GM19438 (cell line): ENCODE measurements at regions not wholly inside any gene's neighbourhood (a gene's known extent, or its start where the extent isn't known, plus 50 kb on each side); places are given as distances from the start of the nearest gene placed in this dataset.
"Not testable (repeated sequence)": the region's sequence is repeated elsewhere in the genome, so short reads cannot be mapped to it uniquely, and the experiment has no call there.

Experiments
- ATAC-seq: cut with Tn5 transposase; IDR thresholded peaks from one replicate; pipeline ENCODE4 v1.9.1; 2021; ENCODE audit warnings: low read depth; ENCODE audit not compliant: unreplicated experiment

GRCh38 chr6:92011681-92012245 is 1407.6 kb downstream of the EPHA7 start:
- ATAC-seq = no peak

GRCh38 chr6:92008757-92009502 is 1410.4 kb downstream of the EPHA7 start:
- ATAC-seq = no peak

- ATAC-seq = no peak
Observed at GRCh38 chr6:92000112-92000511, 1413.2 kb upstream of the MAP3K7 start.

DNA sequence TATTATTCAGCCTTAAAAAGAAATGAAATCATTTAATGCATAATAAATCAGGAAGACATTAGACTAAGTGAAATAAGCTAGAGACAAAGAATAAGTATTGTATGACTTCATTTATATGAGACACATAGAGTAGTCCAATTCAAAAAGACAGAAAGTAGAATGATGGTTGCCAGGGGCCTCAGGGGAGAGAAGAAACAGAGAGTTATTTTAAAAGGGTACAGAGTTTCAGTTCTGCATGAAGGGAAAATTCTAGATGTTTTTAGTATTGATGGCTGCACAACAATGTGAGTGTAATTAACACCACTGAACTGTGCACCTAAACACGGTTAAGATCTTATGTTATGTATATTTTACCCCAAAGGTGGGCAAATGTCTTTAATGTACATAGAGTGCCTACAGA is 1407.9 kb upstream of the MAP3K7 start:
- ATAC-seq = no peak

- ATAC-seq = no peak
Observed at GRCh38 chr6:91982559-91982958, 1395.7 kb upstream of the MAP3K7 start.

DNA sequence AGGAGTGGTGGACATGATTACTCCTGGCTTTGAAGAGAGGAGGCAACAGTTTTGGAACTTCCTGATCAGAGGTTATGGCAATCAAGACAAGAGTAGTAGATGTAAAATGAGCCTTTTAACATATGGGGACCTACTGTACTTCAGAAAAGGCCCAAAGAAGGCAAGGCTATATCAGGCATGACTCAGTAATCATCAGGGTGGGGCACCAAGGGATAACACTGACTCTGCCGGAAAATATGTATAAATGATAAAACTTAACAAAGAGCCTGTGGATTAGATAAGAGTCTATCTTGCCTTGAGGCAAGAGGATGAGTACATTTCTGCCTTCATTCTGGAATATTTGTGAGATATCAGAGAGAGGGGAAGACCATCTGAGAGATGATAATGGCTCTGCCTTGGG is 1389.9 kb upstream of the MAP3K7 start:
- no peak for ATAC-seq

- ATAC-seq = no peak
Observed at GRCh38 chr6:91970700-91971099, 1383.8 kb upstream of the MAP3K7 start.

GRCh38 chr6:91965872-91966271 is 1379.0 kb upstream of the MAP3K7 start:
- ATAC-seq = no peak

DNA sequence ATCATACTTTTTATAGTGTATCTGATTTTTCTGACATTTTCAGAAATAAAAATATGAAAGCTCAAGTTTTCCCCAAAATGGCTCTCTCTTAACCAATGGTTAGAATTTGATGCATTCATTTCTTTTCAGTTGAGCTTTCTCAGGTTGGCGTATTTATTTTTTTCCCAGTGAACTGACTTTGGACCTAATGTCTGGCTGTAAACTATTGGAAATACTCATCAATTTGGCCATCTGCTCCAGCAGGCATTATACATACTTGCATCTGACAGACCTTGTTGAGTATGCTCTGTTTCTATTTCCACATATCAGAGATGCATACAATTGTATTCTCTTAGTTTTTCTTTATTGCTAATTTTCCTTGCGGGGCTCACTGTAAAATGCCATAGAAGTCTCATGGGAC is 1374.8 kb upstream of the MAP3K7 start:
- ATAC-seq = no peak

DNA sequence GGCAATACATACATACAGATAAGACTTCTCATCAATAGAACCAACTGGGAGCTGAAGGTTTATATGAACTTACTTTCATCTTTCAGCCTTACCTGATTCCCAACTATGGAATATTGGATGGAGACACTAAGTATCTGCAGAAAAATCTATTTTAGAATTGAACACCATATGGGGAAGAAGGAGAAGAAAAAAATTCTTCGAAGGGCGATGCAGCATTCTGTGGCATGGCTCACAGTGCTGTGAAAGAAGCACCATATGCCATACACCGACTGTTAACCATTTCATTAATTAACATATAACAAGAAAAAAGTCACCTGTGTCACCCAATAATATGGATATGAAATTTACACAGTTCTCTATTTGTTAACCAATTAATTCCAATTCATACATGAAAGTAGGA is 1374.4 kb upstream of the MAP3K7 start:
- ATAC-seq = no peak

- no peak for ATAC-seq
Observed at GRCh38 chr6:91941838-91942237, 1355.0 kb upstream of the MAP3K7 start.

DNA sequence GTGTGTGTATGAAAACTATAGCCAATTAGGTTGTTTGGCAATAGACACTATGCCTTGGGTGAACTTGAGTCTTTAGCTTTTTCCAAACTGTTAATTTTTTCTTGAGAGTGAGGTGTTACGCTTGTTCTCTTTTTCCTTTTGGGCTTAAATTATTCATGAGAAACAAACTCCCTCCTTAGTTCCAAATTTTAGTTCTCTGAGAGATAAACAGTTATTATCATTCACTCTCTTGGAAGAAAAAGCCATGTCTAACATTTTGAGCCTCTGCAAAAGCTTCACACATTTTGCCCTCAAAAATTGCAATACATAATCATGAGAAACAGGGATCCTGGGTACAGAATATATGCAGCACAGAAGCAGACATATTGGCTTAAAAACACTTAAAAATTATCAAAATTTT is 1353.9 kb upstream of the MAP3K7 start:
- ATAC-seq = no peak

DNA sequence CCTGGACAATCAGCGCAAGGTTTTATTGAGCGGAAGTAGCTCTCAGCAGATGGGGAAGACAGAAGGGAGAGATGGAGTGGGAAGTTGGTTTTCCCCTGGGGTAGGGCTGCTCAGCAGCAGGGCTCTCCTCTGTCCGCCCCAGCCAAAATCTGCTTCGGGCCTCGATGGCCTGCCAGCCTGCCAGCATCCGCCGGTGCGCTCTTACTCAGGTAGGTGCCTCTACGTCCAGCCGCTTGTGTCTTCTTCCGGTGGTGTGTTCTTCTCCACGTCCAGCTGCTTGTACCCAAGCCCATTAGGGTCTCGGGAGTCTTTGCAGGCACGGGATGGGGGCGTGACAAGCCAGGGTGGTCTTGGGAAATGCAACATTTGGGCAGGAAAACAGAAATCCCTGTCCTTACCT is 1340.0 kb upstream of the MAP3K7 start:
- no peak for ATAC-seq

GRCh38 chr6:91926361-91926760 is 1339.5 kb upstream of the MAP3K7 start:
- no peak for ATAC-seq

- ATAC-seq = no peak
Observed at GRCh38 chr6:91911945-91912344, 1325.1 kb upstream of the MAP3K7 start.

GRCh38 chr6:91904586-91905164 is 1317.8 kb upstream of the MAP3K7 start:
- ATAC-seq = no peak

- no peak for ATAC-seq
Observed at GRCh38 chr6:91895599-91896285, 1308.9 kb upstream of the MAP3K7 start.

- no peak for ATAC-seq
Observed at GRCh38 chr6:91886183-91886795, 1299.4 kb upstream of the MAP3K7 start.

DNA sequence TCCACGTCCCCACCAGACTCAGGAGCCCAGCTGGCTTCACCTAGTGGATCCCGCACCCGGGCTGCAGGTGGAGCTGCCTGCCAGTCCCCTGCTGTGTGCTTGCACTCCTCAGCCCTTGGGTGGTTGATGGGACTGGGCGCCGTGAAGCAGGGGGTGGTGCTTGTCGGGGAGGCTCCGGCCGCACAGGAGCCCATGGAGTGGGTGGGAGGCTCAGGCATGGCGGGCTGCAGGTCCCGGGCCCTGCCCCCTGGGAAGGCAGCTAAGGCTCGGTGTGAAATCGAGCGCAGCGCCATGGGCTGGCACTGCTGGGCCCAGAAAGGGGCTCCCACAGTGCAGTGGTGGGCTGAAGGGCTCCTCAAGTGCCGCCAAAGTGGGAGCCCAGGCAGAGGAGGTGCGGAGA is 1294.9 kb upstream of the MAP3K7 start:
- not testable (repeated sequence) for ATAC-seq

GRCh38 chr6:91879386-91879995 is 1292.6 kb upstream of the MAP3K7 start:
- ATAC-seq = no peak

DNA sequence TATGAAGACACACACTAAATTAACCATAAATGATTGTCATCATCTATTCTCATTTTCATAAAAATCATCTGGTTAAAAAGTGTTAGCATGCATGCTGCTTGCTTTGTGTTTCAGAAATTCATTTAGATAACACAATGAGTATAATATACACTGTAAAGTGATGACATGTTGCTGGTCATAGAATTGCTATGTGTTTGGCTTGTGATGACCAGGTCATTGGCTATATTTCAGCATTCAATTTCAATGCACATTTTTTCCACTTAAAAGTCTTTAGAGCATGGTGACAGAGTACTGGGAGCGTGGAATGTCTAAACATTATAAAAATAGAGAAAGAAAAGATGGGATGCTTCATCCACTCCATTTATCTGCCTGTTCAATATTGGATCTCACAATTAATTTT is 1291.1 kb upstream of the MAP3K7 start:
- ATAC-seq = no peak
